ENCODE measurements at regions not wholly inside any gene's neighbourhood (a gene's known extent, or its start where the extent isn't known, plus 50 kb on each side); places are given as distances from the start of the nearest gene placed in this dataset.

DNA sequence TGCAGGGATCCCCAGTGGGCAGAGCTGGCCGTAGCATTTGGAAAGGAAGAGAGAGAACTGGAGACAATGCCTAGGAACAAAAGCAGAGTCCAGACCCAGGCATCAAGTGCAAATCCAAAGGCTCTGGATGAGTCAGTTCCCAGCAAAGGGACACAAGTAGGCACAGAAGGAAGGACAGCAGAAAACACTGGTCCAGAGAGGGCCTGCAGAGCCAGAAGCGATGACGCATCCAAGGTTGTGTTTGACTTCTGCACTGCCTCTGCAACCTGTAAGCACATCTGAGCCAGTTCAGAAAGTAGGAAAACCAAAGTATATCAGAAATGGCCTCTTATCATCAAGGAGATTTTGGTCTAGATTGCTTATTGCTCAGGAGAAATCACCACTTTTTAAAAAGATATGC is 604.5 kb downstream of the FGF9 start:
- Histone ChIP-seq H3K9ac (no peak overlapping the region), H3K36me3 (replicated peaks in 1 of 2; ENCODE audit: control insufficient read depth in 1 of 2, insufficient read depth in 2 of 2, low read length in 1 of 2) (no peaks in the 10 kb centered on the region), H3K27ac (ENCODE audit: low read depth in 2 of 2, low read length in 1 of 2) (no peak overlapping the region), H3K4me3 (ENCODE audit: low read depth in 2 of 2, low read length in 1 of 2) (no peak overlapping the region), H3K4me1 (ENCODE audit: control insufficient read depth in 1 of 2, insufficient read depth in 2 of 2, low read depth in 1 of 2, low read length in 1 of 2) (no peaks in the 10 kb centered on the region), H3K9me3 (no peaks in the 10 kb centered on the region), H3K27me3 (ENCODE audit: insufficient read depth) (no peaks in the 10 kb centered on the region), H4K20me1 (ENCODE audit: insufficient read depth) (no peaks in the 10 kb centered on the region), H3K4me2 (no peak overlapping the region), H3K9me2 (no peaks in the 10 kb centered on the region), H3F3A (replicated peaks; ENCODE audit: insufficient read depth) (no peaks in the 10 kb centered on the region), H2AFZ (ENCODE audit: low read depth) (no peak overlapping the region), H3K79me2 (ENCODE audit: insufficient read depth) (no peaks in the 10 kb centered on the region)
- DNase-seq, result no peak
- 0% methylated on average over 2 of the region's 3 CpGs for WGBS (ENCODE audit: low lambda C conversion rate)
- TF ChIP-seq MXI1 (IDR thresholded peaks at IDR 0.05; ENCODE audit: low read depth, low read length) (no peak), ELF1 (IDR thresholded peaks at IDR 0.05) (no peak), RCOR1 (IDR thresholded peaks at IDR 0.05; ENCODE audit: low read length) (no peak), JUND (IDR thresholded peaks at IDR 0.05) (no peak), EP300 (IDR thresholded peaks at IDR 0.05; ENCODE audit: borderline replicate concordance in 1 of 2, low read depth in 1 of 2, low read length in 1 of 2) (no peak), TEAD4 (IDR thresholded peaks at IDR 0.05; ENCODE audit: borderline replicate concordance, insufficient read depth) (no peak), CHD2 (IDR thresholded peaks at IDR 0.05; ENCODE audit: low read length, partially characterized antibody) (no peak), EZH2phosphoT487 (IDR thresholded peaks at IDR 0.05; ENCODE audit: borderline replicate concordance, low read depth) (no peak), TAF1 (IDR thresholded peaks at IDR 0.05; ENCODE audit: borderline replicate concordance, low read depth, low read length) (no peak), RAD21 (IDR thresholded peaks at IDR 0.05; ENCODE audit: low read length) (no peak), FOXJ3 (CRISPR knock-in tag; IDR thresholded peaks at IDR 0.05) (no peak), FOXM1 (IDR thresholded peaks at IDR 0.05; ENCODE audit: low read depth) (no peak), NFIC (IDR thresholded peaks at IDR 0.05; ENCODE audit: borderline replicate concordance) (no peak), PBX3 (IDR thresholded peaks at IDR 0.05) (no peak), SIN3A (IDR thresholded peaks at IDR 0.05; ENCODE audit: borderline replicate concordance, low read depth, low read length) (no peak), YY1 (IDR thresholded peaks at IDR 0.05; ENCODE audit: low read depth) (no peak)
- TF ChIP-seq, protein P1, sequence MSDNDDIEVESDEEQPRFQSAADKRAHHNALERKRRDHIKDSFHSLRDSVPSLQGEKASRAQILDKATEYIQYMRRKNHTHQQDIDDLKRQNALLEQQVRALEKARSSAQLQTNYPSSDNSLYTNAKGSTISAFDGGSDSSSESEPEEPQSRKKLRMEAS (IDR thresholded peaks at IDR 0.05; ENCODE audit: low read depth), result no peak
- TF ChIP-seq, protein P2, sequence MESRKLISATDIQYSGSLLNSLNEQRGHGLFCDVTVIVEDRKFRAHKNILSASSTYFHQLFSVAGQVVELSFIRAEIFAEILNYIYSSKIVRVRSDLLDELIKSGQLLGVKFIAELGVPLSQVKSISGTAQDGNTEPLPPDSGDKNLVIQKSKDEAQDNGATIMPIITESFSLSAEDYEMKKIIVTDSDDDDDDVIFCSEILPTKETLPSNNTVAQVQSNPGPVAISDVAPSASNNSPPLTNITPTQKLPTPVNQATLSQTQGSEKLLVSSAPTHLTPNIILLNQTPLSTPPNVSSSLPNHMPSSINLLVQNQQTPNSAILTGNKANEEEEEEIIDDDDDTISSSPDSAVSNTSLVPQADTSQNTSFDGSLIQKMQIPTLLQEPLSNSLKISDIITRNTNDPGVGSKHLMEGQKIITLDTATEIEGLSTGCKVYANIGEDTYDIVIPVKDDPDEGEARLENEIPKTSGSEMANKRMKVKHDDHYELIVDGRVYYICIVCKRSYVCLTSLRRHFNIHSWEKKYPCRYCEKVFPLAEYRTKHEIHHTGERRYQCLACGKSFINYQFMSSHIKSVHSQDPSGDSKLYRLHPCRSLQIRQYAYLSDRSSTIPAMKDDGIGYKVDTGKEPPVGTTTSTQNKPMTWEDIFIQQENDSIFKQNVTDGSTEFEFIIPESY (IDR thresholded peaks at IDR 0.05; ENCODE audit: borderline replicate concordance, low read depth), result no peak
- TF ChIP-seq, protein P3, sequence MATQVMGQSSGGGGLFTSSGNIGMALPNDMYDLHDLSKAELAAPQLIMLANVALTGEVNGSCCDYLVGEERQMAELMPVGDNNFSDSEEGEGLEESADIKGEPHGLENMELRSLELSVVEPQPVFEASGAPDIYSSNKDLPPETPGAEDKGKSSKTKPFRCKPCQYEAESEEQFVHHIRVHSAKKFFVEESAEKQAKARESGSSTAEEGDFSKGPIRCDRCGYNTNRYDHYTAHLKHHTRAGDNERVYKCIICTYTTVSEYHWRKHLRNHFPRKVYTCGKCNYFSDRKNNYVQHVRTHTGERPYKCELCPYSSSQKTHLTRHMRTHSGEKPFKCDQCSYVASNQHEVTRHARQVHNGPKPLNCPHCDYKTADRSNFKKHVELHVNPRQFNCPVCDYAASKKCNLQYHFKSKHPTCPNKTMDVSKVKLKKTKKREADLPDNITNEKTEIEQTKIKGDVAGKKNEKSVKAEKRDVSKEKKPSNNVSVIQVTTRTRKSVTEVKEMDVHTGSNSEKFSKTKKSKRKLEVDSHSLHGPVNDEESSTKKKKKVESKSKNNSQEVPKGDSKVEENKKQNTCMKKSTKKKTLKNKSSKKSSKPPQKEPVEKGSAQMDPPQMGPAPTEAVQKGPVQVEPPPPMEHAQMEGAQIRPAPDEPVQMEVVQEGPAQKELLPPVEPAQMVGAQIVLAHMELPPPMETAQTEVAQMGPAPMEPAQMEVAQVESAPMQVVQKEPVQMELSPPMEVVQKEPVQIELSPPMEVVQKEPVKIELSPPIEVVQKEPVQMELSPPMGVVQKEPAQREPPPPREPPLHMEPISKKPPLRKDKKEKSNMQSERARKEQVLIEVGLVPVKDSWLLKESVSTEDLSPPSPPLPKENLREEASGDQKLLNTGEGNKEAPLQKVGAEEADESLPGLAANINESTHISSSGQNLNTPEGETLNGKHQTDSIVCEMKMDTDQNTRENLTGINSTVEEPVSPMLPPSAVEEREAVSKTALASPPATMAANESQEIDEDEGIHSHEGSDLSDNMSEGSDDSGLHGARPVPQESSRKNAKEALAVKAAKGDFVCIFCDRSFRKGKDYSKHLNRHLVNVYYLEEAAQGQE (IDR thresholded peaks at IDR 0.05; ENCODE audit: low read depth, low read length), result no peak
- ChIA-PET POLR2A (no interaction called here), CTCF (no interaction called here)

All from SK-N-SH (cell line).